H1 (cell line): ENCODE measurements at regions not wholly inside any gene's neighbourhood (a gene's known extent, or its start where the extent isn't known, plus 50 kb on each side); places are given as distances from the start of the nearest gene placed in this dataset.
A peak's percentile ranks its signal among the peaks of the same experiment; 100 is the strongest.

ENCODE experiments used
- BACH1 ChIP-seq: IDR thresholded peaks from 2 replicates; pipeline ENCODE4 v1.6.1; 2012; ENCODE audit warnings: low read length, improper control_type of control experiment
- EGR1 ChIP-seq: IDR thresholded peaks from 2 replicates; pipeline ENCODE4 v1.6.1; 2011; ENCODE audit warnings: low read depth, low read length, borderline replicate concordance

- 0 out of 2 replicates have a peak, but pooled peaks have one; percentile 56 for TF ChIP-seq EGR1
- no peak for TF ChIP-seq BACH1
These were observed 108.4 kb upstream of the PRSS16 start (continued) for GRCh38 chr6:27138837-27139755.
